K562 (cell line): ENCODE measurements at regions not wholly inside any gene's neighbourhood (a gene's known extent, or its start where the extent isn't known, plus 50 kb on each side); places are given as distances from the start of the nearest gene placed in this dataset.

Experiments
- ATAC-seq: fragments of 200-7000 bp; cut with Tn5 transposase; 3 replicates; pipeline ENCODE4 v1.9.1; 2020; ENCODE audit warnings: moderate library complexity
- BruUV-seq: library from RNA; stranded (reverse); fragments of 400-500 nt; replicated peaks from 2 replicates; lab custom pipeline; 2021; lab: Mats Ljungman, UMichigan
- CTCF ChIA-PET: fragments of 300-600 bp; formaldehyde crosslinking; extraction: SDS; loops from one replicate; lab custom pipeline; 2021; ENCODE audit warnings: low intra/inter-chr PET ratio; lab: Yijun Ruan, JAX
- POLR2A ChIA-PET: fragments of 300-600, 350-650 bp; sonication (Branson Sonifier 250); formaldehyde crosslinking; extraction: SDS; loops from one replicate; lab custom pipeline; 2021; ENCODE audit warnings: antibody characterized with exemption, inconsistent platforms; lab: Yijun Ruan, JAX
- DNase-seq, 4 experiments: peaks; one replicate each; pipeline versions ENCODE4 v3.0.0 to v3.0.0-alpha.2; 2011 to 2018; ENCODE audit warnings: low spot score in 3 of 4, mixed read lengths in 3 of 4; ENCODE audit errors: extremely low read depth in 1 of 4
- FAIRE-seq: peaks from 2 replicates; lab custom pipeline; 2011; peaks lifted over from hg19 to GRCh38; lab: Jason Lieb, UNC
- H2AFZ ChIP-seq: 2 replicates; pipeline ENCODE4 v1.6.0; 2011; ENCODE audit warnings: low read depth, low read length, control low read depth, inconsistent platforms
- H3K27ac ChIP-seq: fragments of 200-600 bp; 3 replicates; pipeline ENCODE4 v1.8.0; 2011; ENCODE audit warnings: low read depth, mild to moderate bottlenecking, control low read depth, inconsistent platforms, low read length, moderate library complexity, mixed read lengths; ENCODE audit errors: extremely low read depth
- H3K27me3 ChIP-seq, 2 experiments: fragments of 300-600 bp in 1 of 2; 2 replicates in 1 of 2; 3 replicates in 1 of 2; pipeline versions ENCODE4 v1.6.0 to v1.8.0; 2011; ENCODE audit warnings: inconsistent platforms in 2 of 2, low read length in 2 of 2, mild to moderate bottlenecking in 1 of 2, mixed read lengths in 1 of 2, moderate library complexity in 1 of 2; ENCODE audit not compliant: control insufficient read depth in 2 of 2, insufficient read depth in 2 of 2
- H3K36me3 ChIP-seq: fragments of 300-600 bp; 3 replicates; pipeline ENCODE4 v1.8.0; 2011; ENCODE audit warnings: mild to moderate bottlenecking, low read length, inconsistent platforms; ENCODE audit not compliant: control insufficient read depth, insufficient read depth
- H3K4me1 ChIP-seq, 2 experiments: fragments of 200-600 bp in 1 of 2; replicated peaks in 1 of 2; 2 replicates in 1 of 2; 3 replicates in 1 of 2; pipeline versions ENCODE4 v1.5.1 to v1.8.0; 2011; ENCODE audit warnings: inconsistent platforms in 2 of 2, low read length in 2 of 2, mild to moderate bottlenecking in 1 of 2, mixed read lengths in 1 of 2, moderate library complexity in 1 of 2; ENCODE audit not compliant: control insufficient read depth in 2 of 2, insufficient read depth in 2 of 2
- H3K4me2 ChIP-seq: 2 replicates; pipeline ENCODE4 v1.6.1; 2011; ENCODE audit warnings: low read length, control low read depth, inconsistent platforms, mixed read lengths; ENCODE audit not compliant: insufficient read depth
- H3K4me3 ChIP-seq: fragments of 200-600 bp; sonication (generic), shearing (Covaris generic); 2 replicates; pipeline ENCODE4 v1.5.1; 2016; ENCODE audit warnings: control low read depth, inconsistent platforms
- H3K79me2 ChIP-seq: fragments of 200-600 bp; 3 replicates; pipeline ENCODE4 v1.8.0; 2011; ENCODE audit warnings: low read length, inconsistent platforms; ENCODE audit not compliant: control insufficient read depth, insufficient read depth
- H3K9ac ChIP-seq, 2 experiments: 2 replicates each; pipeline versions ENCODE4 v1.6.0 to v1.6.1; 2011; ENCODE audit warnings: low read depth in 2 of 2, low read length in 2 of 2, control low read depth in 1 of 2, inconsistent platforms in 1 of 2, mild to moderate bottlenecking in 1 of 2, mixed read lengths in 1 of 2; ENCODE audit not compliant: insufficient read depth in 1 of 2
- H3K9me1 ChIP-seq: one replicate; pipeline ENCODE4 v1.6.0; 2011; ENCODE audit warnings: inconsistent platforms, mild to moderate bottlenecking, low read length, moderate library complexity; ENCODE audit not compliant: control insufficient read depth, insufficient read depth
- H3K9me3 ChIP-seq: replicated peaks from 2 replicates; pipeline ENCODE4 v1.5.1; 2011; ENCODE audit warnings: low read depth, low read length, inconsistent platforms; ENCODE audit not compliant: control insufficient read depth, insufficient read depth
- H4K20me1 ChIP-seq: replicated peaks from 2 replicates; pipeline ENCODE4 v1.6.1; 2011; ENCODE audit warnings: low read length, inconsistent platforms, mixed read lengths; ENCODE audit not compliant: control insufficient read depth, insufficient read depth
- GTF2E2 ChIP-seq: fragments of 200-800 bp; sonication (Bioruptor generic); IDR thresholded peaks from 2 replicates; pipeline ENCODE4 v1.6.1; 2016; ENCODE audit warnings: missing genetic modification characterization, missing compliant biosample characterization
- IRF2 ChIP-seq: sonication (generic); formaldehyde crosslinking; IDR thresholded peaks from 2 replicates; pipeline ENCODE4 v1.8.1; 2022; ENCODE audit warnings: mild to moderate bottlenecking, missing genetic modification reagents
- SOX6 ChIP-seq: fragments of 450-650 bp; IDR thresholded peaks from 2 replicates; pipeline ENCODE4 v1.6.1; 2014; ENCODE audit warnings: mild to moderate bottlenecking
- ZNF644 ChIP-seq: fragments of 200-800 bp; sonication (Bioruptor generic); IDR thresholded peaks from 2 replicates; pipeline ENCODE4 v1.6.1; 2016; ENCODE audit warnings: low read depth, missing genetic modification characterization, missing compliant biosample characterization
- WGBS: fragments of 100-300 bp; shearing (Covaris generic); methylation state at CpG from one replicate; pipeline ENCODE4 v1.1.6; 2016; ENCODE audit warnings: low coverage, mixed read lengths; ENCODE audit not compliant: insufficient coverage; ENCODE audit errors: missing lambda C conversion rate; 5-methylcytosine and 5-hydroxymethylcytosine counted together
- in situ Hi-C: fragments of 300-500 bp; cut with MboI; formaldehyde crosslinking; loops from 4 replicates; pipeline ENCODE4 v1.15.0; 2018; ENCODE audit warnings: inconsistent platforms, mixed read lengths
- intact Hi-C: fragments of 100-400 bp; cut with micrococcal nuclease; formaldehyde crosslinking; loops from 2 replicates; pipeline ENCODE4 v1.14.2; 2022
- TF ChIP-seq, protein P1 (sequence below): sonication (generic); formaldehyde crosslinking; IDR thresholded peaks from 2 replicates; pipeline ENCODE4 v1.5.0; 2020; ENCODE audit warnings: missing genetic modification reagents
- TF ChIP-seq, protein P2 (sequence below): fragments of 150-350 bp; IDR thresholded peaks from 2 replicates; pipeline ENCODE4 v1.6.1; 2014; ENCODE audit warnings: low read depth, mild to moderate bottlenecking, low read length, borderline replicate concordance
- TF ChIP-seq, protein P3 (sequence below): fragments of 250-450 bp; sonication (Bioruptor Pico); IDR thresholded peaks from 2 replicates; pipeline ENCODE4 v1.5.0; 2022; ENCODE audit warnings: mild to moderate bottlenecking

DNA sequence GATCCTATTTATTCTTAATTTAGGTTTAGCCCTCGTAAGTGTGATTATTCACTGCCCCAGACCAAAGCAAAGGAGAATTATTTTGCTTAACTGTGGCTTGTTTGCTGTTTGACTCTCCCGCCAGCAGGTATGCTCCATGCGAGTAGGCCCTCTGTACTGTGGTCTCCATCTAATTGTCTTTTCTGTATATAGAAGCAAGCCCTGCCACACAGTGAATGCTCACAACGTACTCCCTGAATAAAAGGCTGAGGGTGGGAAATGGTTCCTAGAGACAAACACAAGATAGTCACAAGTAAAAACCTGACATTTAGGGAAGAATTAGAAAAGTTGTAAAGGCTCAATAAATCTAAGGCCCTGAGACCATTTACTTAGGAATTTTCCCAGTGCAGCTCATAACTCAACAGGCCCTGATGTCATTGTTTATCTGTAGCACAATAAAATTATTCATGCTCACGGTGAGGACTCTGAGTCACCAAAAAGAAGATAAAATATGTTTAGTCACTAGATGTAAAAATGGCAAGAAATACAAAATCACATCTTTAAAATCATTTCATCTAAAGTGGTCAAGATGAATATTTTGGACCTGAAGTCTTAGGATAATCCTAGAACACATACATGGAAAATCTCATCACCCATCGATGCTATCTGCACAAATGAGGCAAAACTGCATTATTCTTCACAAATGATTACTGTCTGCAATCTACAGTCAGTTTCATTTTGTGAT lies 473.2 kb downstream of the ENC1 start:
- intact Hi-C loops (no loop called here), in situ Hi-C loops (no loop called here)
- peaks cover 0 to 3% of the 10 kb centered on the region in 2 experiments; a peak in 1 of 5 replicates for H3K27me3 ChIP-seq
- no peak for DNase-seq
- no peaks in the 10 kb centered on the region for H4K20me1 ChIP-seq
- BruUV-seq: no TSS peak
- no peak overlapping the region for H3K9ac ChIP-seq
- WGBS: under 1% methylated on average over 6 of the region's 6 CpGs
- FAIRE-seq: no peak
- H3K36me3 ChIP-seq: no peaks in the 10 kb centered on the region
- no peak overlapping the region for H3K4me2 ChIP-seq
- ATAC-seq: no peak
- no peak overlapping the region for H2AFZ ChIP-seq
- TF ChIP-seq GTF2E2 (tag): no peak
- TF ChIP-seq, protein P1, sequence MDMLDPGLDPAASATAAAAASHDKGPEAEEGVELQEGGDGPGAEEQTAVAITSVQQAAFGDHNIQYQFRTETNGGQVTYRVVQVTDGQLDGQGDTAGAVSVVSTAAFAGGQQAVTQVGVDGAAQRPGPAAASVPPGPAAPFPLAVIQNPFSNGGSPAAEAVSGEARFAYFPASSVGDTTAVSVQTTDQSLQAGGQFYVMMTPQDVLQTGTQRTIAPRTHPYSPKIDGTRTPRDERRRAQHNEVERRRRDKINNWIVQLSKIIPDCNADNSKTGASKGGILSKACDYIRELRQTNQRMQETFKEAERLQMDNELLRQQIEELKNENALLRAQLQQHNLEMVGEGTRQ: no peak
- TF ChIP-seq, all 486 proteins: peak for 0
- Histone ChIP-seq H3K4me1 (no peaks in the 10 kb centered on the region), H3K4me3 (no peak overlapping the region), H3K9me1 (no peaks in the 10 kb centered on the region), H3K79me2 (no peaks in the 10 kb centered on the region), H3K27ac (no peak overlapping the region), H3K9me3 (no peaks in the 10 kb centered on the region)
- POLR2A ChIA-PET: interaction anchor here (0.6 kb wide), 1 partner anchor 493 kb away, joined by 3 read pairs; no protein-coding TSS in a partner anchor
- CTCF ChIA-PET: no interaction called here

DNA sequence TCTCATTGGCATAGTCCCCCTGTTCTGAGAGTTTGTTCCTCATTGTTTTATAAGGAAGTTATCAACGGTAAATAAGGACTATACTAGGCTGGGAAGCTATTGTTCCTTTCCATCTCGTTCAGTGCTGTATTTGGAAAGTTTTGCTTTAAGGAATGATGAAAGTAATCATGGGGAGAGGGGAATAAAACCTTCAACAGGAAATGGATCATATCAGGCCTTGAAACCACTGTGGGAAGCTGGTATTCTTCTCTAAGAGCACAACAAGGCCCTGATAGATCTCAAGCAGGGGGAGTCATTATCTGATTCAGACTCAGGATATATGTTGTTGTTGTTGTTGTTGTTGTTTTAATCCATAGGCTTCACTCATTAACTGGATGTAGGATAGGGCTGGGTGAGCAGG lies 474.5 kb downstream of the ENC1 start:
- FAIRE-seq (no peak), ATAC-seq (no peak), DNase-seq (no peak)
- ChIA-PET CTCF (interaction anchor here (0.6 kb wide), 1 partner anchor 74 kb away, joined by 3 read pairs; no protein-coding TSS in a partner anchor), POLR2A (no interaction called here)
- Histone ChIP-seq H3K79me2 (no peaks in the 10 kb centered on the region), H3K27ac (no peak overlapping the region), H3K9ac (no peak overlapping the region), H4K20me1 (no peaks in the 10 kb centered on the region), H3K4me1 (no peaks in the 10 kb centered on the region), H3K4me2 (no peak overlapping the region), H3K4me3 (no peak overlapping the region), H3K9me3 (no peaks in the 10 kb centered on the region), H3K9me1 (no peaks in the 10 kb centered on the region), H3K36me3 (no peaks in the 10 kb centered on the region), H3K27me3 (peaks cover 0 to 3% of the 10 kb centered on the region in 2 experiments; a peak in 1 of 5 replicates), H2AFZ (no peak overlapping the region)
- in situ Hi-C loops: no loop called here
- 0% methylated on average over 2 of the region's 2 CpGs for WGBS
- TF ChIP-seq, protein P2, sequence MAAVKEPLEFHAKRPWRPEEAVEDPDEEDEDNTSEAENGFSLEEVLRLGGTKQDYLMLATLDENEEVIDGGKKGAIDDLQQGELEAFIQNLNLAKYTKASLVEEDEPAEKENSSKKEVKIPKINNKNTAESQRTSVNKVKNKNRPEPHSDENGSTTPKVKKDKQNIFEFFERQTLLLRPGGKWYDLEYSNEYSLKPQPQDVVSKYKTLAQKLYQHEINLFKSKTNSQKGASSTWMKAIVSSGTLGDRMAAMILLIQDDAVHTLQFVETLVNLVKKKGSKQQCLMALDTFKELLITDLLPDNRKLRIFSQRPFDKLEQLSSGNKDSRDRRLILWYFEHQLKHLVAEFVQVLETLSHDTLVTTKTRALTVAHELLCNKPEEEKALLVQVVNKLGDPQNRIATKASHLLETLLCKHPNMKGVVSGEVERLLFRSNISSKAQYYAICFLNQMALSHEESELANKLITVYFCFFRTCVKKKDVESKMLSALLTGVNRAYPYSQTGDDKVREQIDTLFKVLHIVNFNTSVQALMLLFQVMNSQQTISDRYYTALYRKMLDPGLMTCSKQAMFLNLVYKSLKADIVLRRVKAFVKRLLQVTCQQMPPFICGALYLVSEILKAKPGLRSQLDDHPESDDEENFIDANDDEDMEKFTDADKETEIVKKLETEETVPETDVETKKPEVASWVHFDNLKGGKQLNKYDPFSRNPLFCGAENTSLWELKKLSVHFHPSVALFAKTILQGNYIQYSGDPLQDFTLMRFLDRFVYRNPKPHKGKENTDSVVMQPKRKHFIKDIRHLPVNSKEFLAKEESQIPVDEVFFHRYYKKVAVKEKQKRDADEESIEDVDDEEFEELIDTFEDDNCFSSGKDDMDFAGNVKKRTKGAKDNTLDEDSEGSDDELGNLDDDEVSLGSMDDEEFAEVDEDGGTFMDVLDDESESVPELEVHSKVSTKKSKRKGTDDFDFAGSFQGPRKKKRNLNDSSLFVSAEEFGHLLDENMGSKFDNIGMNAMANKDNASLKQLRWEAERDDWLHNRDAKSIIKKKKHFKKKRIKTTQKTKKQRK: no peak
- TF ChIP-seq, protein P3, sequence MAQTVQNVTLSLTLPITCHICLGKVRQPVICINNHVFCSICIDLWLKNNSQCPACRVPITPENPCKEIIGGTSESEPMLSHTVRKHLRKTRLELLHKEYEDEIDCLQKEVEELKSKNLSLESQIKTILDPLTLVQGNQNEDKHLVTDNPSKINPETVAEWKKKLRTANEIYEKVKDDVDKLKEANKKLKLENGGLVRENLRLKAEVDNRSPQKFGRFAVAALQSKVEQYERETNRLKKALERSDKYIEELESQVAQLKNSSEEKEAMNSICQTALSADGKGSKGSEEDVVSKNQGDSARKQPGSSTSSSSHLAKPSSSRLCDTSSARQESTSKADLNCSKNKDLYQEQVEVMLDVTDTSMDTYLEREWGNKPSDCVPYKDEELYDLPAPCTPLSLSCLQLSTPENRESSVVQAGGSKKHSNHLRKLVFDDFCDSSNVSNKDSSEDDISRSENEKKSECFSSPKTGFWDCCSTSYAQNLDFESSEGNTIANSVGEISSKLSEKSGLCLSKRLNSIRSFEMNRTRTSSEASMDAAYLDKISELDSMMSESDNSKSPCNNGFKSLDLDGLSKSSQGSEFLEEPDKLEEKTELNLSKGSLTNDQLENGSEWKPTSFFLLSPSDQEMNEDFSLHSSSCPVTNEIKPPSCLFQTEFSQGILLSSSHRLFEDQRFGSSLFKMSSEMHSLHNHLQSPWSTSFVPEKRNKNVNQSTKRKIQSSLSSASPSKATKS (CRISPR knock-in tag): no peak
- TF ChIP-seq SOX6: no peak
- TF ChIP-seq IRF2: no peak
- TF ChIP-seq ZNF644 (tag): no peak
- intact Hi-C loops: no loop called here
- BruUV-seq: no TSS peak
